ENCODE measurements at regions not wholly inside any gene's neighbourhood (a gene's known extent, or its start where the extent isn't known, plus 50 kb on each side); places are given as distances from the start of the nearest gene placed in this dataset.
A peak's percentile ranks its signal among the peaks of the same experiment; 100 is the strongest.

- DNase-seq: no peak
These were observed 357.8 kb downstream of the SIPA1L2 start for GRCh38 chr1:232271991-232272589.

- DNase-seq: no peak
These were observed 358.6 kb downstream of the SIPA1L2 start for GRCh38 chr1:232271299-232271698.

GRCh38 chr1:232269988-232270387 is 359.9 kb downstream of the SIPA1L2 start:
- DNase-seq: no peak

GRCh38 chr1:232267837-232268598 is 361.9 kb downstream of the SIPA1L2 start:
- DNase-seq: no peak

- no peak for DNase-seq
These were observed 362.7 kb downstream of the SIPA1L2 start for GRCh38 chr1:232267092-232267836.

GRCh38 chr1:232263452-232263851 is 366.5 kb downstream of the SIPA1L2 start:
- no peak for DNase-seq

GRCh38 chr1:232262991-232263390 is 366.9 kb downstream of the SIPA1L2 start:
- DNase-seq: no peak

GRCh38 chr1:232260861-232261260 is 369.1 kb downstream of the SIPA1L2 start:
- no peak for DNase-seq

GRCh38 chr1:232260045-232260444 is 369.9 kb downstream of the SIPA1L2 start:
- no peak for DNase-seq

- no peak for DNase-seq
These were observed 370.6 kb downstream of the SIPA1L2 start for GRCh38 chr1:232259333-232259732.

GRCh38 chr1:232252546-232253118 is 377.3 kb downstream of the SIPA1L2 start:
- DNase-seq: no peak

GRCh38 chr1:232250838-232251237 is 379.1 kb downstream of the SIPA1L2 start:
- no peak for DNase-seq

- DNase-seq: no peak
These were observed 379.8 kb downstream of the SIPA1L2 start for GRCh38 chr1:232249861-232250777.

- DNase-seq: no peak
These were observed 380.6 kb downstream of the SIPA1L2 start for GRCh38 chr1:232249339-232249738.

GRCh38 chr1:232248276-232248820 is 381.6 kb downstream of the SIPA1L2 start:
- DNase-seq: no peak

- DNase-seq: no peak
These were observed 382.3 kb downstream of the SIPA1L2 start for GRCh38 chr1:232247669-232248068.

- DNase-seq: no peak
These were observed 385.5 kb downstream of the SIPA1L2 start for GRCh38 chr1:232244426-232244825.

- no peak for DNase-seq
These were observed 389.9 kb downstream of the SIPA1L2 start for GRCh38 chr1:232239998-232240397.

- DNase-seq: no peak
These were observed 390.4 kb downstream of the SIPA1L2 start for GRCh38 chr1:232239522-232239921.

- DNase-seq: no peak
These were observed 391.9 kb downstream of the SIPA1L2 start for GRCh38 chr1:232238009-232238408.

GRCh38 chr1:232227306-232227705 is 402.6 kb downstream of the SIPA1L2 start:
- DNase-seq: no peak

GRCh38 chr1:232226197-232226712 is 403.7 kb downstream of the SIPA1L2 start:
- peak; percentile 34 for DNase-seq

Data from NCI-H2081 treated with DMSO at 0.1 percent for 48 hours (cell line).